ENCODE measurements at regions not wholly inside any gene's neighbourhood (a gene's known extent, or its start where the extent isn't known, plus 50 kb on each side); places are given as distances from the start of the nearest gene placed in this dataset.

- CTCF ChIA-PET: interaction anchor here (1.7 kb wide), 1 partner anchor 12 kb away, joined by 4 read pairs; no protein-coding TSS in a partner anchor
- WGBS (ENCODE audit: insufficient coverage): 100% methylated on average over 1 of the region's 1 CpG
- POLR2A ChIA-PET: no interaction called here
- no peak overlapping the region for H3K4me3 ChIP-seq (ENCODE audit: control extremely low read depth in 1 of 5, extremely low read depth in 1 of 5, insufficient read depth in 1 of 5, low read depth in 2 of 5, low read length in 4 of 5)
- ATAC-seq (ENCODE audit: low read depth) (no peak), DNase-seq (no peak)
- intact Hi-C loops (cut with micrococcal nuclease): loop anchor here (10.0 kb wide), 1 partner anchor 350 kb away; no protein-coding TSS in a partner anchor
- Mint-ChIP-seq H3K9me3 (ENCODE audit: insufficient read depth) (no peaks in the 10 kb centered on the region), H3K4me1 (no peaks in the 10 kb centered on the region), H3K4me3 (no peak overlapping the region), H3K27ac (no peak overlapping the region), H3K27me3 (peaks cover 18% of the 10 kb centered on the region)
- H3K9ac ChIP-seq (ENCODE audit: low read length): no peak overlapping the region
- no peaks in the 10 kb centered on the region for H3K36me3 ChIP-seq (replicated peaks in 1 of 2; ENCODE audit: control extremely low read depth in 1 of 2, control insufficient read depth in 1 of 2, extremely low read depth in 1 of 2, insufficient read depth in 2 of 2, low read length in 1 of 2)
- no peaks in the 10 kb centered on the region for H3K4me1 ChIP-seq (ENCODE audit: control insufficient read depth in 2 of 2, insufficient read depth in 2 of 2, low read length in 2 of 2)
- TF ChIP-seq CTCF (IDR thresholded peaks at IDR 0.05): no peak
- no peak for TF ChIP-seq EZH2 (IDR thresholded peaks at IDR 0.05; ENCODE audit: borderline replicate concordance, insufficient read depth, low read depth, low read length, poor library complexity, severe bottlenecking)
- no peaks in the 10 kb centered on the region for H3K9me3 ChIP-seq (ENCODE audit: control extremely low read depth in 1 of 3, control insufficient read depth in 2 of 3, insufficient read depth in 1 of 3, low read length in 2 of 3)
- H4K20me1 ChIP-seq (ENCODE audit: control insufficient read depth, insufficient read depth, low read length, poor library complexity, severe bottlenecking): no peaks in the 10 kb centered on the region
- no peak overlapping the region for H3K4me2 ChIP-seq (replicated peaks; ENCODE audit: low read depth, low read length, poor library complexity, severe bottlenecking)
- H3K79me2 ChIP-seq (ENCODE audit: control insufficient read depth, insufficient read depth, low read length): no peaks in the 10 kb centered on the region
- H2AFZ ChIP-seq (ENCODE audit: insufficient read depth, low read depth, low read length, poor library complexity, severe bottlenecking): no peak overlapping the region
- no peaks in the 10 kb centered on the region for H3K27me3 ChIP-seq (replicated peaks in 1 of 4; ENCODE audit: control extremely low read depth in 1 of 4, control insufficient read depth in 3 of 4, insufficient read depth in 4 of 4, low read length in 3 of 4)
- H3K27ac ChIP-seq (ENCODE audit: low read length in 2 of 2): no peak overlapping the region
Observed at GRCh38 chr14:89015016-89015415, 190.6 kb downstream of the TTC8 start.

DNA sequence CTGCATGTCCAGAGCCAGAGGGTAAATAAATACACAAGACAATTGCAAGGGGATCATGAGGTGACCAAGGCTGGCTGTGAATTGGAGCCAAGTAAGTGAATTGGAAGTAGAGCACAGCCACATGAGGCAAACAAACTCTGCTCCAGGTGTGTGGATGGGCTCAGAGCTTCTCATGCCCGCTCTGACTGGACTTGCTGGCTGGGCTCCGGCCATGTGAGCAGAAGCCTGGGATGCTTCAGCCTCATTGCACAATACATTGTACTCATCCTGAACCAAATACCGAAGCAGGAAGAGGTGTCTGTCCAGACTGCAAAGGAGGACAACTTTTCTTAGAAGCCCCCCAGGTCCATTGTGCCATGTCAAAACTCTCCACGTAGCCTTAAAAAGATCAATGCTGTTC lies 193.0 kb downstream of the TTC8 start:
- H3K4me1 Mint-ChIP-seq: no peaks in the 10 kb centered on the region

More for the DNA sequence above, 193.0 kb downstream of the TTC8 start:
- no peak for TF ChIP-seq CTCF (IDR thresholded peaks at IDR 0.05)
- no peak for TF ChIP-seq EZH2 (IDR thresholded peaks at IDR 0.05; ENCODE audit: borderline replicate concordance, insufficient read depth, low read depth, low read length, poor library complexity, severe bottlenecking)
- Histone ChIP-seq H3K9me3 (ENCODE audit: control extremely low read depth in 1 of 3, control insufficient read depth in 2 of 3, insufficient read depth in 1 of 3, low read length in 2 of 3) (no peaks in the 10 kb centered on the region), H3K9ac (ENCODE audit: low read length) (no peak overlapping the region), H3K4me1 (ENCODE audit: control insufficient read depth in 2 of 2, insufficient read depth in 2 of 2, low read length in 2 of 2) (no peaks in the 10 kb centered on the region), H3K27ac (ENCODE audit: low read length in 2 of 2) (no peak overlapping the region), H3K27me3 (replicated peaks in 1 of 4; ENCODE audit: control extremely low read depth in 1 of 4, control insufficient read depth in 3 of 4, insufficient read depth in 4 of 4, low read length in 3 of 4) (peaks cover 0 to 6% (median 4%) of the 10 kb centered on the region in 4 experiments), H2AFZ (ENCODE audit: insufficient read depth, low read depth, low read length, poor library complexity, severe bottlenecking) (no peak overlapping the region), H3K36me3 (replicated peaks in 1 of 2; ENCODE audit: control extremely low read depth in 1 of 2, control insufficient read depth in 1 of 2, extremely low read depth in 1 of 2, insufficient read depth in 2 of 2, low read length in 1 of 2) (no peaks in the 10 kb centered on the region), H3K79me2 (ENCODE audit: control insufficient read depth, insufficient read depth, low read length) (no peaks in the 10 kb centered on the region), H3K4me3 (ENCODE audit: control extremely low read depth in 1 of 5, extremely low read depth in 1 of 5, insufficient read depth in 1 of 5, low read depth in 2 of 5, low read length in 4 of 5) (no peak overlapping the region), H3K4me2 (replicated peaks; ENCODE audit: low read depth, low read length, poor library complexity, severe bottlenecking) (no peak overlapping the region), H4K20me1 (ENCODE audit: control insufficient read depth, insufficient read depth, low read length, poor library complexity, severe bottlenecking) (no peaks in the 10 kb centered on the region)
- DNase-seq: no peak
- no peaks in the 10 kb centered on the region for H3K9me3 Mint-ChIP-seq (ENCODE audit: insufficient read depth)
- H3K4me3 Mint-ChIP-seq: no peak overlapping the region
- no peak for ATAC-seq (ENCODE audit: low read depth)
- no peak overlapping the region for H3K27ac Mint-ChIP-seq
- intact Hi-C loops (cut with micrococcal nuclease): loop anchor here (10.0 kb wide), 1 partner anchor 353 kb away; no protein-coding TSS in a partner anchor
- ChIA-PET POLR2A (no interaction called here), CTCF (no interaction called here)
- 97% methylated on average over 3 of the region's 4 CpGs for WGBS (ENCODE audit: insufficient coverage)
- H3K27me3 Mint-ChIP-seq: peaks cover 36% of the 10 kb centered on the region

Data from B cell (primary cell).